Progenitor cell of endocrine pancreas (in vitro differentiated cells): ENCODE measurements at regions not wholly inside any gene's neighbourhood (a gene's known extent, or its start where the extent isn't known, plus 50 kb on each side); places are given as distances from the start of the nearest gene placed in this dataset.

Experiments used
- DNase-seq: peaks from one replicate; pipeline ENCODE4 v3.0.0; 2021; ENCODE audit warnings: low spot score; ENCODE audit not compliant: unreplicated experiment
- H3K27ac Mint-ChIP-seq: 2 replicates; pipeline ENCODE4 v1.8.0; 2021; ENCODE audit warnings: mild to moderate bottlenecking, moderate library complexity, mixed read lengths
- H3K27me3 Mint-ChIP-seq: 2 replicates; pipeline ENCODE4 v1.8.0; 2021; ENCODE audit warnings: mixed read lengths
- H3K36me3 Mint-ChIP-seq: 2 replicates; pipeline ENCODE4 v1.8.0; 2022; ENCODE audit warnings: mixed read lengths; ENCODE audit not compliant: insufficient read depth
- H3K4me1 Mint-ChIP-seq: 2 replicates; pipeline ENCODE4 v1.8.0; 2021; ENCODE audit warnings: low read depth, mixed read lengths
- H3K4me3 Mint-ChIP-seq: 2 replicates; pipeline ENCODE4 v1.8.0; 2021; ENCODE audit warnings: low read depth, mild to moderate bottlenecking, moderate library complexity, mixed read lengths
- H3K9me3 Mint-ChIP-seq: 2 replicates; pipeline ENCODE4 v1.8.0; 2021; ENCODE audit warnings: low read depth, mixed read lengths
- TF ChIP-seq, protein P1 (sequence below): fragments of 200-600 bp; sonication (generic); IDR thresholded peaks from one replicate; pipeline ENCODE4 v1.5.0; 2021; ENCODE audit warnings: antibody characterized with exemption, mild to moderate bottlenecking; ENCODE audit not compliant: unreplicated experiment

DNA sequence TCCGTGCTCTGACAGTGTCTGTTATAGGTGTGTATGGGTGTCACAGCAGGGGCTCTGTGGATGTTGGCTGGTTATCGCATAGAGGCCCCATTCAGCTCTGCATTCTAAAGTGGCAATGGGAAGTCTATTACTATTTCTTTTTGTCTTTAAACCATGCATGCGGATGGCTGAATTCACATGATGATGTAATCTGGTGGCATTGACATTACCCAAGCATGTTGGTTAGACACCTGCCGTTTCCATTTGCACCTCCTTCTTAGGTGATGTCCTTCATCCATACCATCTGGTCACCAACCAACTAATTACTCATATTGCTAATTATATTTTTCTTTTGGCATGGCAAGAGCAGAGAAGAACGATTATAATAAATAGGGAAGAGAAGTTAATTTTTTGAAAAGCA lies 270.8 kb upstream of the RGS6 start:
- Mint-ChIP-seq H3K4me1 (peaks cover 29% of the 10 kb centered on the region), H3K36me3 (peaks cover 8% of the 10 kb centered on the region), H3K9me3 (no peaks in the 10 kb centered on the region), H3K27me3 (no peaks in the 10 kb centered on the region), H3K4me3 (no peak overlapping the region), H3K27ac (peak overlapping the region; percentile 10)
- DNase-seq = no peak
- TF ChIP-seq, protein P1, sequence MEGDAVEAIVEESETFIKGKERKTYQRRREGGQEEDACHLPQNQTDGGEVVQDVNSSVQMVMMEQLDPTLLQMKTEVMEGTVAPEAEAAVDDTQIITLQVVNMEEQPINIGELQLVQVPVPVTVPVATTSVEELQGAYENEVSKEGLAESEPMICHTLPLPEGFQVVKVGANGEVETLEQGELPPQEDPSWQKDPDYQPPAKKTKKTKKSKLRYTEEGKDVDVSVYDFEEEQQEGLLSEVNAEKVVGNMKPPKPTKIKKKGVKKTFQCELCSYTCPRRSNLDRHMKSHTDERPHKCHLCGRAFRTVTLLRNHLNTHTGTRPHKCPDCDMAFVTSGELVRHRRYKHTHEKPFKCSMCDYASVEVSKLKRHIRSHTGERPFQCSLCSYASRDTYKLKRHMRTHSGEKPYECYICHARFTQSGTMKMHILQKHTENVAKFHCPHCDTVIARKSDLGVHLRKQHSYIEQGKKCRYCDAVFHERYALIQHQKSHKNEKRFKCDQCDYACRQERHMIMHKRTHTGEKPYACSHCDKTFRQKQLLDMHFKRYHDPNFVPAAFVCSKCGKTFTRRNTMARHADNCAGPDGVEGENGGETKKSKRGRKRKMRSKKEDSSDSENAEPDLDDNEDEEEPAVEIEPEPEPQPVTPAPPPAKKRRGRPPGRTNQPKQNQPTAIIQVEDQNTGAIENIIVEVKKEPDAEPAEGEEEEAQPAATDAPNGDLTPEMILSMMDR = no peak

DNA sequence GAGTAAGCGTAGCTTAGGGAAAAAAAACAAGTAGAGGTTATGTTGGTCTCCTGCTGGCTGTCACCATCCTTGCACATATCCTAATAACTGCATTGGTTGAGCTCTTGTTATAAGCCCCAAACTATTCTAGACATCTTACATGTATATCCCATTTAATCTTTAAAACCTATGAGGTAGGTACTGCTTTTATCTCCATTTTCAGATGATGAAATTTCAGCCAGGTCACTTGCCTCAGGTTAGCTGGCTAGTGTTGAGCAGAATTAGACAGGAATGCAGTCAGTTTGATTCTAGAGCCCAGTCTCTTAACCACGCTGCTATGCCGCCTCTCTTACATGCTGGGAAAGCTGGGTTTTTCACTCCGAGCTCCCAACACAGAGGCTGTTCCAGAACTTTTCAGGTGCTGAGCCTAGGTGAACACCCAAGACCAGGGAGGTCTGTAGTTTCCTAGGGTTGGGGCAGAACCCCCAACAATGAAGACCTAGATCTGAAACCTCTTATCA lies 269.9 kb upstream of the RGS6 start:
- TF ChIP-seq, protein P1 = no peak
- Mint-ChIP-seq H3K4me3 (no peak overlapping the region), H3K4me1 (peaks cover 27% of the 10 kb centered on the region), H3K36me3 (peaks cover 11% of the 10 kb centered on the region), H3K27me3 (no peaks in the 10 kb centered on the region), H3K9me3 (no peaks in the 10 kb centered on the region), H3K27ac (no peak overlapping the region)
- DNase-seq = no peak

DNA sequence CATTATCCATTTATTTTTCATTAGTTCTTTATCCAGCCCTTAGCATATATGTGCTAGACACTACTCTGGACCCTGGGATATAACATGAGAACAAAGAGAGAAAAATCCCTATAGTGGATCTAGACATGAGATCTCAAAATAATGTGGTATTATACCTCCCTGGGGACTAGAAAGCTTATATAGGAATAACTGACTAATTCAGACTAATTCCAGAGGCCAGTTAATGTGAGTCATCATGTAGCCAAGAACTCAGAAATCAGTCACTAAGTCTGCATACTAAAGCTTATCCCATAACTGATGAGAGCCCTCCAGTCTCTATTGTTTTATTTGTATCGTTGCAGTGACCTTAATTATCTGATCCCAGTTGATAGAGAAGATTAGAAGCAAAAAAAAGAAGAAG lies 267.1 kb upstream of the RGS6 start:
- Mint-ChIP-seq H3K9me3 (no peaks in the 10 kb centered on the region), H3K27ac (no peak overlapping the region), H3K27me3 (no peaks in the 10 kb centered on the region), H3K4me1 (peaks cover 9% of the 10 kb centered on the region), H3K36me3 (peaks cover 14% of the 10 kb centered on the region), H3K4me3 (no peak overlapping the region)
- DNase-seq = no peak
- TF ChIP-seq, protein P1 = no peak

DNA sequence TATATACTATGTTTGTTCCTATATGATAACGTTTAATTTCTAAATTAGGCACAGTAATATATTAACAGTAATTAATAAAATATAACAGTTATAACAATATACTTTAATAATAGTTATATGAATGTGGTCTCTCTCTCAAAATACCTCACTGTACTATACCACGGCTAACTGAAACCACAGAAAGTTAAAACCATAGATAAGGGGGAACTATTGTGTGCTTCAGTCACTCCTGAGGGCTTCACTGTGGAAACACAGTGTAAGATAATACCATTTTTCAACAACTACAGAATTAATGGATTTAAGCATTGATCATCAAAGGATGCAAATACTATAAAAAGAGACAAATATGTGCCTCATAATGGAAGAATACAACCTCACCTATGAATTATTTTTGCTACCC lies 266.4 kb upstream of the RGS6 start:
- peaks cover 4% of the 10 kb centered on the region for H3K4me1 Mint-ChIP-seq
- DNase-seq = no peak
- no peaks in the 10 kb centered on the region for H3K27me3 Mint-ChIP-seq
- H3K36me3 Mint-ChIP-seq = peaks cover 15% of the 10 kb centered on the region
- H3K9me3 Mint-ChIP-seq = no peaks in the 10 kb centered on the region
- no peak overlapping the region for H3K4me3 Mint-ChIP-seq
- H3K27ac Mint-ChIP-seq = no peak overlapping the region
- TF ChIP-seq, protein P1 = no peak

DNA sequence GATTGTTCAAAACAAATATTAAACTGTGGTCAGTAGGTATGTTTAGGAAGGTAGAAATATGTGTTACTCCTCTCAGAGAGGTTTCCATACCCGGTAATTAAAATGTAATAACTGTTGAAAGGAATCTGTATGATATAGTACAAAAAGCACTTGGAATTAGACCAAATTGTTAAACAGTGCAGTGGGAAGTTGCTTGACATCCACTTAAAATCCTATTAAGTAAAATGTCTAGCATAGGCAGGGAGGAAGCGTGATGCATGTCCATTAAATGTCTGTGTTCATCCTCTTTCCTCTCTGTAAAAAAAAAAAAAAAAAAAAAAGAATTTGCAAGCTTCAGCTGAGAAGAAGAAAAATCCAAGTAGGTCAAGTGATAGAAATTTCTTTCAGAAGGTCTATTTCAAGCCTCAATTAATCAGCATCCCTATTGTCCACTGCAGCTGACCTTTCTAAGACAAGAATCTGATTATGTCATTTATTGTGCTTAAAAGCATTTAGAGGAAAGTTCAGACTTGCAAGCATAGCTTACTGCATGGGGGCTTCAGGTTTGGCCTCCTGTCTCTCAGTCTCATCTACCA lies 265.6 kb upstream of the RGS6 start:
- TF ChIP-seq, protein P1 = no peak
- H3K27ac Mint-ChIP-seq = no peak overlapping the region
- H3K4me1 Mint-ChIP-seq = peaks cover 3% of the 10 kb centered on the region
- peaks cover 14% of the 10 kb centered on the region for H3K36me3 Mint-ChIP-seq
- H3K9me3 Mint-ChIP-seq = no peaks in the 10 kb centered on the region
- no peak for DNase-seq
- H3K4me3 Mint-ChIP-seq = no peak overlapping the region
- H3K27me3 Mint-ChIP-seq = no peaks in the 10 kb centered on the region
